ENCODE measurements at regions not wholly inside any gene's neighbourhood (a gene's known extent, or its start where the extent isn't known, plus 50 kb on each side); places are given as distances from the start of the nearest gene placed in this dataset.
A peak's percentile ranks its signal among the peaks of the same experiment; 100 is the strongest.

- Histone ChIP-seq H3K79me1 (replicated peaks; ENCODE audit: low read length, poor library complexity, severe bottlenecking) (no peaks in the 10 kb centered on the region), H3K4me2 (ENCODE audit: low read length, poor library complexity, severe bottlenecking) (no peak overlapping the region), H2BK12ac (ENCODE audit: low read length in 2 of 2) (no peak overlapping the region), H3K4ac (ENCODE audit: low read depth in 1 of 2, low read length in 2 of 2) (no peak overlapping the region), H3K27me3 (ENCODE audit: control insufficient read depth in 1 of 2, insufficient read depth in 1 of 2, low read length in 2 of 2) (peaks cover 0 to 4% of the 10 kb centered on the region in 2 experiments), H3K36me3 (ENCODE audit: control insufficient read depth in 1 of 2, insufficient read depth in 2 of 2, low read depth in 1 of 2, low read length in 2 of 2) (no peaks in the 10 kb centered on the region), H3K4me1 (ENCODE audit: control insufficient read depth, insufficient read depth, low read depth, low read length) (no peaks in the 10 kb centered on the region), H2BK120ac (ENCODE audit: low read depth, low read length) (no peak overlapping the region), H3K14ac (ENCODE audit: low read length in 2 of 2) (no peak overlapping the region), H2BK5ac (ENCODE audit: low read depth, low read length, poor library complexity, severe bottlenecking) (no peak overlapping the region), H2AK5ac (ENCODE audit: low read length, severe bottlenecking) (no peak overlapping the region), H4K91ac (ENCODE audit: low read length) (no peak overlapping the region), H3K9me3 (ENCODE audit: control insufficient read depth, low read length) (no peaks in the 10 kb centered on the region), H3K9ac (ENCODE audit: low read length) (peak overlapping the region; percentile 83), H2BK15ac (ENCODE audit: low read depth, poor library complexity, severe bottlenecking) (no peak overlapping the region), H2AFZ (ENCODE audit: low read depth, low read length) (no peak overlapping the region), H3K23ac (ENCODE audit: low read length in 2 of 2) (no peak overlapping the region), H3K27ac (ENCODE audit: low read length, poor library complexity, severe bottlenecking) (no peak overlapping the region), H4K8ac (ENCODE audit: low read length) (no peak overlapping the region), H3K4me3 (ENCODE audit: insufficient read depth in 1 of 2, low read depth in 1 of 2, low read length in 2 of 2) (no peak overlapping the region), H3K18ac (ENCODE audit: low read depth in 1 of 2, low read length in 2 of 2) (peak overlapping the region in 1 of 2 experiments; percentile 23)
- peak; percentile 19 for DNase-seq
- 78% methylated on average over 11 of the region's 11 CpGs for WGBS
Observed at GRCh38 chr1:56189946-56190805, 389.2 kb downstream of the PLPP3 start.

- Histone ChIP-seq H4K91ac (ENCODE audit: low read length) (no peak overlapping the region), H3K4me1 (ENCODE audit: control insufficient read depth, insufficient read depth, low read depth, low read length) (no peaks in the 10 kb centered on the region), H3K18ac (ENCODE audit: low read depth in 1 of 2, low read length in 2 of 2) (no peak overlapping the region), H2BK5ac (ENCODE audit: low read depth, low read length, poor library complexity, severe bottlenecking) (no peak overlapping the region), H3K9me3 (ENCODE audit: control insufficient read depth, low read length) (no peaks in the 10 kb centered on the region), H2AFZ (ENCODE audit: low read depth, low read length) (no peak overlapping the region), H3K23ac (ENCODE audit: low read length in 2 of 2) (no peak overlapping the region), H3K4ac (ENCODE audit: low read depth in 1 of 2, low read length in 2 of 2) (no peak overlapping the region), H3K27me3 (ENCODE audit: control insufficient read depth in 1 of 2, insufficient read depth in 1 of 2, low read length in 2 of 2) (peaks cover 0 to 4% of the 10 kb centered on the region in 2 experiments), H3K36me3 (ENCODE audit: control insufficient read depth in 1 of 2, insufficient read depth in 2 of 2, low read depth in 1 of 2, low read length in 2 of 2) (no peaks in the 10 kb centered on the region), H3K4me2 (ENCODE audit: low read length, poor library complexity, severe bottlenecking) (no peak overlapping the region), H3K79me1 (replicated peaks; ENCODE audit: low read length, poor library complexity, severe bottlenecking) (no peaks in the 10 kb centered on the region), H3K27ac (ENCODE audit: low read length, poor library complexity, severe bottlenecking) (no peak overlapping the region), H4K8ac (ENCODE audit: low read length) (no peak overlapping the region), H2AK5ac (ENCODE audit: low read length, severe bottlenecking) (no peak overlapping the region), H3K9ac (ENCODE audit: low read length) (peak overlapping the region; percentile 19), H3K14ac (ENCODE audit: low read length in 2 of 2) (no peak overlapping the region), H2BK12ac (ENCODE audit: low read length in 2 of 2) (no peak overlapping the region), H2BK15ac (ENCODE audit: low read depth, poor library complexity, severe bottlenecking) (no peak overlapping the region), H2BK120ac (ENCODE audit: low read depth, low read length) (no peak overlapping the region), H3K4me3 (ENCODE audit: insufficient read depth in 1 of 2, low read depth in 1 of 2, low read length in 2 of 2) (no peak overlapping the region)
- DNase-seq: peak; percentile 20
- 60% methylated on average over 1 of the region's 2 CpGs for WGBS
Observed at GRCh38 chr1:56189454-56189853, 389.9 kb downstream of the PLPP3 start.

GRCh38 chr1:56188855-56189254 lies 390.5 kb downstream of the PLPP3 start:
- no peak overlapping the region for H2AK5ac ChIP-seq (ENCODE audit: low read length, severe bottlenecking)
- H3K79me1 ChIP-seq (replicated peaks; ENCODE audit: low read length, poor library complexity, severe bottlenecking): no peaks in the 10 kb centered on the region
- H3K36me3 ChIP-seq (ENCODE audit: control insufficient read depth in 1 of 2, insufficient read depth in 2 of 2, low read depth in 1 of 2, low read length in 2 of 2): no peaks in the 10 kb centered on the region
- H3K4me2 ChIP-seq (ENCODE audit: low read length, poor library complexity, severe bottlenecking): no peak overlapping the region
- H2BK120ac ChIP-seq (ENCODE audit: low read depth, low read length): no peak overlapping the region
- no peak overlapping the region for H2BK12ac ChIP-seq (ENCODE audit: low read length in 2 of 2)
- 87% methylated on average over 3 of the region's 3 CpGs for WGBS
- H3K27me3 ChIP-seq (ENCODE audit: control insufficient read depth in 1 of 2, insufficient read depth in 1 of 2, low read length in 2 of 2): peaks cover 0 to 3% of the 10 kb centered on the region in 2 experiments
- no peak for DNase-seq
- no peak overlapping the region for H4K8ac ChIP-seq (ENCODE audit: low read length)
- no peaks in the 10 kb centered on the region for H3K9me3 ChIP-seq (ENCODE audit: control insufficient read depth, low read length)
- H3K14ac ChIP-seq (ENCODE audit: low read length in 2 of 2): no peak overlapping the region
- no peak overlapping the region for H3K4ac ChIP-seq (ENCODE audit: low read depth in 1 of 2, low read length in 2 of 2)
- no peaks in the 10 kb centered on the region for H3K4me1 ChIP-seq (ENCODE audit: control insufficient read depth, insufficient read depth, low read depth, low read length)
- H3K27ac ChIP-seq (ENCODE audit: low read length, poor library complexity, severe bottlenecking): no peak overlapping the region
- no peak overlapping the region for H3K18ac ChIP-seq (ENCODE audit: low read depth in 1 of 2, low read length in 2 of 2)
- no peak overlapping the region for H2AFZ ChIP-seq (ENCODE audit: low read depth, low read length)
- peak overlapping the region; percentile 19 for H3K9ac ChIP-seq (ENCODE audit: low read length)
- H3K4me3 ChIP-seq (ENCODE audit: insufficient read depth in 1 of 2, low read depth in 1 of 2, low read length in 2 of 2): no peak overlapping the region
- H2BK15ac ChIP-seq (ENCODE audit: low read depth, poor library complexity, severe bottlenecking): no peak overlapping the region
- no peak overlapping the region for H3K23ac ChIP-seq (ENCODE audit: low read length in 2 of 2)
- no peak overlapping the region for H2BK5ac ChIP-seq (ENCODE audit: low read depth, low read length, poor library complexity, severe bottlenecking)
- H4K91ac ChIP-seq (ENCODE audit: low read length): no peak overlapping the region

GRCh38 chr1:56188221-56188620 lies 391.1 kb downstream of the PLPP3 start:
- no peak overlapping the region for H3K18ac ChIP-seq (ENCODE audit: low read depth in 1 of 2, low read length in 2 of 2)
- H3K27ac ChIP-seq (ENCODE audit: low read length, poor library complexity, severe bottlenecking): no peak overlapping the region
- H3K36me3 ChIP-seq (ENCODE audit: control insufficient read depth in 1 of 2, insufficient read depth in 2 of 2, low read depth in 1 of 2, low read length in 2 of 2): no peaks in the 10 kb centered on the region
- no peak overlapping the region for H3K4ac ChIP-seq (ENCODE audit: low read depth in 1 of 2, low read length in 2 of 2)
- no peak overlapping the region for H3K14ac ChIP-seq (ENCODE audit: low read length in 2 of 2)
- no peak overlapping the region for H2BK12ac ChIP-seq (ENCODE audit: low read length in 2 of 2)
- H2AFZ ChIP-seq (ENCODE audit: low read depth, low read length): no peak overlapping the region
- no peak overlapping the region for H4K91ac ChIP-seq (ENCODE audit: low read length)
- 95% methylated on average over 2 of the region's 3 CpGs for WGBS
- H3K4me3 ChIP-seq (ENCODE audit: insufficient read depth in 1 of 2, low read depth in 1 of 2, low read length in 2 of 2): no peak overlapping the region
- no peak overlapping the region for H3K23ac ChIP-seq (ENCODE audit: low read length in 2 of 2)
- no peak overlapping the region for H2BK5ac ChIP-seq (ENCODE audit: low read depth, low read length, poor library complexity, severe bottlenecking)
- H4K8ac ChIP-seq (ENCODE audit: low read length): no peak overlapping the region
- no peaks in the 10 kb centered on the region for H3K27me3 ChIP-seq (ENCODE audit: control insufficient read depth in 1 of 2, insufficient read depth in 1 of 2, low read length in 2 of 2)
- H2BK120ac ChIP-seq (ENCODE audit: low read depth, low read length): no peak overlapping the region
- H3K79me1 ChIP-seq (replicated peaks; ENCODE audit: low read length, poor library complexity, severe bottlenecking): no peaks in the 10 kb centered on the region
- no peak overlapping the region for H3K9ac ChIP-seq (ENCODE audit: low read length)
- DNase-seq: no peak
- no peak overlapping the region for H2AK5ac ChIP-seq (ENCODE audit: low read length, severe bottlenecking)
- H3K4me2 ChIP-seq (ENCODE audit: low read length, poor library complexity, severe bottlenecking): no peak overlapping the region
- no peaks in the 10 kb centered on the region for H3K4me1 ChIP-seq (ENCODE audit: control insufficient read depth, insufficient read depth, low read depth, low read length)
- no peak overlapping the region for H2BK15ac ChIP-seq (ENCODE audit: low read depth, poor library complexity, severe bottlenecking)
- H3K9me3 ChIP-seq (ENCODE audit: control insufficient read depth, low read length): no peaks in the 10 kb centered on the region
